Calu3 (cell line): ENCODE measurements at regions not wholly inside any gene's neighbourhood (a gene's known extent, or its start where the extent isn't known, plus 50 kb on each side); places are given as distances from the start of the nearest gene placed in this dataset.

ENCODE experiments used
- BruUV-seq: library from RNA; stranded (reverse); fragments of 400-500 nt; replicated peaks from 2 replicates; lab custom pipeline; 2021; lab: Mats Ljungman, UMichigan
- CTCF ChIA-PET: fragments of 300-600 bp; sonication (Branson Sonifier 250); formaldehyde crosslinking; loops from one replicate; lab custom pipeline; 2022; ENCODE audit warnings: antibody characterized with exemption; lab: Charles Lee
- DNase-seq: peaks from one replicate; pipeline ENCODE4 v3.0.0; 2022
- H3K27ac Mint-ChIP-seq: one replicate; pipeline ENCODE4 v1.8.0; 2022; ENCODE audit warnings: mixed read lengths; ENCODE audit not compliant: unreplicated experiment
- H3K27me3 Mint-ChIP-seq: one replicate; pipeline ENCODE4 v1.8.0; 2022; ENCODE audit warnings: mixed read lengths; ENCODE audit not compliant: unreplicated experiment
- H3K36me3 Mint-ChIP-seq: one replicate; pipeline ENCODE4 v1.8.0; 2022; ENCODE audit warnings: mild to moderate bottlenecking, moderate library complexity, mixed read lengths; ENCODE audit not compliant: insufficient read depth, unreplicated experiment
- H3K4me1 Mint-ChIP-seq: one replicate; pipeline ENCODE4 v1.8.0; 2022; ENCODE audit warnings: mild to moderate bottlenecking, low read depth, mixed read lengths; ENCODE audit not compliant: unreplicated experiment
- H3K4me3 Mint-ChIP-seq: one replicate; pipeline ENCODE4 v1.8.0; 2022; ENCODE audit warnings: mild to moderate bottlenecking, low read depth, moderate library complexity, mixed read lengths; ENCODE audit not compliant: unreplicated experiment
- H3K9me3 Mint-ChIP-seq: one replicate; pipeline ENCODE4 v1.8.0; 2022; ENCODE audit warnings: low read depth, mixed read lengths; ENCODE audit not compliant: unreplicated experiment
- CTCF ChIP-seq: fragments of 200-600 bp; IDR thresholded peaks from one replicate; pipeline ENCODE4 v1.8.0; 2022; ENCODE audit warnings: antibody characterized with exemption; ENCODE audit not compliant: unreplicated experiment
- intact Hi-C: fragments of 100-400 bp; cut with micrococcal nuclease; formaldehyde crosslinking; loops from one replicate; pipeline ENCODE4 v1.10.0; 2022; ENCODE audit not compliant: unreplicated experiment

GRCh38 chrX:112536544-112536943 is 143.2 kb downstream of the LHFPL1 start:
- peaks cover 22% of the 10 kb centered on the region for H3K9me3 Mint-ChIP-seq
- no TSS peak for BruUV-seq
- CTCF ChIA-PET: no interaction called here

GRCh38 chrX:112527903-112528302 is 151.8 kb downstream of the LHFPL1 start:
- CTCF ChIA-PET: no interaction called here
- DNase-seq: no peak
- Mint-ChIP-seq H3K27me3 (no peaks in the 10 kb centered on the region), H3K36me3 (no peaks in the 10 kb centered on the region), H3K9me3 (peaks cover 16% of the 10 kb centered on the region), H3K4me3 (no peak overlapping the region), H3K27ac (no peak overlapping the region), H3K4me1 (no peaks in the 10 kb centered on the region)
- intact Hi-C loops: no loop called here
- no peak for TF ChIP-seq CTCF
- no TSS peak for BruUV-seq

More at GRCh38 chrX:112536544-112536943, 143.2 kb downstream of the LHFPL1 start:
- intact Hi-C loops: no loop called here
- no peak for TF ChIP-seq CTCF
- Mint-ChIP-seq H3K27ac (no peak overlapping the region), H3K36me3 (no peaks in the 10 kb centered on the region), H3K4me3 (no peak overlapping the region), H3K4me1 (no peaks in the 10 kb centered on the region), H3K27me3 (no peaks in the 10 kb centered on the region)
- no peak for DNase-seq

GRCh38 chrX:112521676-112522075 is 158.1 kb downstream of the LHFPL1 start:
- BruUV-seq: no TSS peak
- H3K27ac Mint-ChIP-seq: no peak overlapping the region
- peaks cover 5% of the 10 kb centered on the region for H3K9me3 Mint-ChIP-seq
- no peak for DNase-seq
- no peak for TF ChIP-seq CTCF
- CTCF ChIA-PET: no interaction called here
- H3K27me3 Mint-ChIP-seq: no peaks in the 10 kb centered on the region
- intact Hi-C loops: no loop called here
- no peaks in the 10 kb centered on the region for H3K36me3 Mint-ChIP-seq
- H3K4me3 Mint-ChIP-seq: no peak overlapping the region
- H3K4me1 Mint-ChIP-seq: no peaks in the 10 kb centered on the region

- no peaks in the 10 kb centered on the region for H3K27me3 Mint-ChIP-seq
- no peak for DNase-seq
- intact Hi-C loops: no loop called here
- no peaks in the 10 kb centered on the region for H3K36me3 Mint-ChIP-seq
- CTCF ChIA-PET: no interaction called here
- TF ChIP-seq CTCF: no peak
- no peak overlapping the region for H3K4me3 Mint-ChIP-seq
- H3K9me3 Mint-ChIP-seq: peaks cover 6% of the 10 kb centered on the region
- BruUV-seq: no TSS peak
- H3K27ac Mint-ChIP-seq: no peak overlapping the region
- H3K4me1 Mint-ChIP-seq: no peaks in the 10 kb centered on the region
Observed at GRCh38 chrX:112520124-112520523, 159.6 kb downstream of the LHFPL1 start.

- DNase-seq: no peak
- peaks cover 21% of the 10 kb centered on the region for H3K9me3 Mint-ChIP-seq
- no peaks in the 10 kb centered on the region for H3K4me1 Mint-ChIP-seq
- TF ChIP-seq CTCF: no peak
- no peaks in the 10 kb centered on the region for H3K36me3 Mint-ChIP-seq
- CTCF ChIA-PET: no interaction called here
- intact Hi-C loops: no loop called here
- no peaks in the 10 kb centered on the region for H3K27me3 Mint-ChIP-seq
- H3K27ac Mint-ChIP-seq: no peak overlapping the region
- no peak overlapping the region for H3K4me3 Mint-ChIP-seq
- no TSS peak for BruUV-seq
Observed at GRCh38 chrX:112513154-112513553, 166.6 kb downstream of the LHFPL1 start.
